HEK293T (cell line): ENCODE measurements at regions not wholly inside any gene's neighbourhood (a gene's known extent, or its start where the extent isn't known, plus 50 kb on each side); places are given as distances from the start of the nearest gene placed in this dataset.

Source experiments
- CTBP1 ChIP-seq: fragments of 450-650 bp; IDR thresholded peaks from 2 replicates; pipeline ENCODE4 v1.6.1; 2016; ENCODE audit warnings: borderline replicate concordance
- FOXK2 ChIP-seq: fragments of 450-650 bp; IDR thresholded peaks from 2 replicates; pipeline ENCODE4 v1.6.1; 2016; ENCODE audit warnings: mild to moderate bottlenecking
- FOXM1 ChIP-seq: fragments of 450-650 bp; IDR thresholded peaks from 2 replicates; pipeline ENCODE4 v1.6.1; 2017; ENCODE audit warnings: mild to moderate bottlenecking, borderline replicate concordance
- HDGF ChIP-seq: fragments of 450-650 bp; IDR thresholded peaks from 2 replicates; pipeline ENCODE4 v1.6.1; 2017; ENCODE audit warnings: antibody characterized with exemption, borderline replicate concordance
- SP1 ChIP-seq: fragments of 450-650 bp; IDR thresholded peaks from 2 replicates; pipeline ENCODE4 v1.6.1; 2017
- SUZ12 ChIP-seq: fragments of 450-650 bp; IDR thresholded peaks from 2 replicates; pipeline ENCODE4 v1.6.1; 2016; ENCODE audit warnings: mild to moderate bottlenecking
- ZNF384 ChIP-seq: fragments of 450-650 bp; IDR thresholded peaks from 2 replicates; pipeline ENCODE4 v1.6.1; 2016

DNA sequence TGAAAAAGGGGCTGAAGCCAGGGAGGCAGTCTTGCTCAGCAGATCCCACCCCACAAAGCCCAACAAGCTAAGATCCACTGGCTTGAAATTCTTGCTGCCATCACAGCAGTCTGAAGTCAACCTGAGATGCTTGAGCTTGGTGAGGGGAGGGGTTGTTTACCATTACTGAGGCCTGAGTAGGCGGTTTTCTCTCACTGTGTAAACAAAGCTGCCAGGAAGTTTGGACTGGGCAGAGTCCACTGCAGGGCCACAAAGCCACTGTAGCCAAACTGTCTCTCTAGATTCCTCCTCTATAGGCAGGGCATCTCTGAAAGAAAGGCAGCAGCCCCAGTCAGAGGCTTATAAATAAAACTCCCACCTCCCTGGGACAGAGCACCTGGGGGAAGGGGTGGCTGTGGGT is 746.1 kb upstream of the LRRC4C start:
- TF ChIP-seq ZNF384: no peak
- no peak for TF ChIP-seq FOXM1
- no peak for TF ChIP-seq SP1
- no peak for TF ChIP-seq CTBP1
- no peak for TF ChIP-seq HDGF
- no peak for TF ChIP-seq SUZ12
- TF ChIP-seq FOXK2: no peak
